Natural killer cell (primary cell): ENCODE measurements at regions not wholly inside any gene's neighbourhood (a gene's known extent, or its start where the extent isn't known, plus 50 kb on each side); places are given as distances from the start of the nearest gene placed in this dataset.

ENCODE experiments used
- ATAC-seq, 3 donors: fragments of 150-1000 bp in 2 of 3; fragments of 200-7000 bp in 1 of 3; cut with Tn5 transposase; 1 replicate in 1 of 3; 2 replicates in 2 of 3; pipeline ENCODE4 v1.10.0; 2021; ENCODE audit warnings: mild to moderate bottlenecking in 2 of 3, moderate library complexity in 2 of 3
- DNase-seq, 2 donors: peaks; one replicate each; pipeline versions ENCODE4 v3.0.0 to v3.0.0-alpha.2; 2013 to 2021; ENCODE audit warnings: mixed read lengths in 1 of 2
- H3K27ac ChIP-seq: one replicate; pipeline ENCODE4 v1.5.1; 2013; ENCODE audit warnings: mild to moderate bottlenecking, low read length
- H3K27me3 ChIP-seq: one replicate; pipeline ENCODE4 v1.6.1; 2013; ENCODE audit warnings: low read length; ENCODE audit not compliant: control insufficient read depth, insufficient read depth
- H3K36me3 ChIP-seq: one replicate; pipeline ENCODE4 v1.6.1; 2013; ENCODE audit warnings: low read length; ENCODE audit not compliant: control insufficient read depth, insufficient read depth
- H3K4me1 ChIP-seq: one replicate; pipeline ENCODE4 v1.6.1; 2013; ENCODE audit warnings: low read length; ENCODE audit not compliant: control insufficient read depth, insufficient read depth
- H3K4me3 ChIP-seq: one replicate; pipeline ENCODE4 v1.5.1; 2013; ENCODE audit warnings: low read length
- H3K9me3 ChIP-seq: one replicate; pipeline ENCODE4 v1.6.1; 2013; ENCODE audit warnings: low read length; ENCODE audit not compliant: control insufficient read depth, insufficient read depth
- H3K27ac Mint-ChIP-seq, 2 donors: one replicate each; pipeline ENCODE4 v1.8.0; 2022; ENCODE audit warnings: mild to moderate bottlenecking in 2 of 2, mixed read lengths in 2 of 2, moderate library complexity in 1 of 2
- H3K27me3 Mint-ChIP-seq, 2 donors: one replicate each; pipeline ENCODE4 v1.8.0; 2022; ENCODE audit warnings: low read depth in 2 of 2, mixed read lengths in 2 of 2
- H3K36me3 Mint-ChIP-seq: one replicate; pipeline ENCODE4 v1.8.0; 2022; ENCODE audit warnings: mixed read lengths
- H3K4me1 Mint-ChIP-seq, 2 donors: one replicate each; pipeline ENCODE4 v1.8.0; 2022; ENCODE audit warnings: mixed read lengths in 2 of 2
- H3K4me3 Mint-ChIP-seq: one replicate; pipeline ENCODE4 v1.8.0; 2022; ENCODE audit warnings: mild to moderate bottlenecking, moderate library complexity, mixed read lengths
- H3K9me3 Mint-ChIP-seq, 2 donors: one replicate each; pipeline ENCODE4 v1.8.0; 2022; ENCODE audit warnings: mixed read lengths in 2 of 2
- WGBS: methylation state at CpG from one replicate; pipeline ENCODE4 v1.1.7; 2013; ENCODE audit warnings: missing lambda C conversion rate; ENCODE audit not compliant: insufficient coverage; 5-methylcytosine and 5-hydroxymethylcytosine counted together
- intact Hi-C: fragments of 100-400 bp; cut with micrococcal nuclease; formaldehyde crosslinking; loops from one replicate; pipeline ENCODE4 v1.14.2; 2022
- TF ChIP-seq, protein P1 (sequence below): fragments of 200-600 bp; IDR thresholded peaks from one replicate; pipeline ENCODE4 v1.8.0; 2022; ENCODE audit warnings: antibody characterized with exemption

DNA sequence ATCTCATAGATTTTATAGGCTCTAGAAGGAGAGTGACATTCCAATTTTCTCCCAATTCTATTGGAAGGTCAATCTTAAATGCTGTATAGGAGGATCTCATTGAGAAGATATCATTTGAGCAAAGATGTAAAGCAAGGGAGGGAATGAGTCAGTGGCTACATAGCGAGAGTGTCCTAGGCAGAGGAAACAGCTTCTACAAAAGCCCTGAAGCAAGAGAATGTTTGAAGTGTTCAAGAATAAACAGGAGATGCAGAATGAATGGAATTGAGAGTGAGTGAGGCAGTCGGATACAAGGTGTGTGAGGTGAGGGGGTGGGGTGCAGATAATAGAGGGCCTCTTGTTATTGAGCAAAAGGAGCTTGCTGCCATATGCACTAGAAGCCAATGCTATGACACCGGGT, 545.9 kb downstream of the IGSF11 start:
- 90% methylated on average over 3 of the region's 3 CpGs for WGBS
- ATAC-seq: no peak

DNA sequence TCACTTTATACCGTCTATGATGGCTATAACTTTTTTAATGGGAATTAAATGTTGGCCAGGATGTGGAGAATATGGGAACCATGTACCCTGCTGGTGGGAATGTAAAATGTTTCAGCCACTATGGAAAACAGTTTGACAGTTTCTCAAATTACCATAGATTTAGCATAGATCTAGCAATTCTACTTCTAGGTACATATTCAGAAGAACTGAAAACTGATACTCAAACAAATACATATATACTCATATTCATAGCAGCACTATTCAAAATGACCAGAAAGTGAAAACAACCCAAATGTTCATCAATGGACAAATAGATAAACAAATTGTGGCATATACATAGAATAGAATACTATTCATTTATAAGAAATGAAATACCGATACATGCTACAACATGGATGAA, 539.4 kb downstream of the IGSF11 start:
- no peak for DNase-seq
- TF ChIP-seq, protein P1, sequence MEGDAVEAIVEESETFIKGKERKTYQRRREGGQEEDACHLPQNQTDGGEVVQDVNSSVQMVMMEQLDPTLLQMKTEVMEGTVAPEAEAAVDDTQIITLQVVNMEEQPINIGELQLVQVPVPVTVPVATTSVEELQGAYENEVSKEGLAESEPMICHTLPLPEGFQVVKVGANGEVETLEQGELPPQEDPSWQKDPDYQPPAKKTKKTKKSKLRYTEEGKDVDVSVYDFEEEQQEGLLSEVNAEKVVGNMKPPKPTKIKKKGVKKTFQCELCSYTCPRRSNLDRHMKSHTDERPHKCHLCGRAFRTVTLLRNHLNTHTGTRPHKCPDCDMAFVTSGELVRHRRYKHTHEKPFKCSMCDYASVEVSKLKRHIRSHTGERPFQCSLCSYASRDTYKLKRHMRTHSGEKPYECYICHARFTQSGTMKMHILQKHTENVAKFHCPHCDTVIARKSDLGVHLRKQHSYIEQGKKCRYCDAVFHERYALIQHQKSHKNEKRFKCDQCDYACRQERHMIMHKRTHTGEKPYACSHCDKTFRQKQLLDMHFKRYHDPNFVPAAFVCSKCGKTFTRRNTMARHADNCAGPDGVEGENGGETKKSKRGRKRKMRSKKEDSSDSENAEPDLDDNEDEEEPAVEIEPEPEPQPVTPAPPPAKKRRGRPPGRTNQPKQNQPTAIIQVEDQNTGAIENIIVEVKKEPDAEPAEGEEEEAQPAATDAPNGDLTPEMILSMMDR: no peak
- no peak overlapping the region for H3K27ac ChIP-seq
- H3K4me3 ChIP-seq: no peak overlapping the region
- H3K27me3 ChIP-seq: no peaks in the 10 kb centered on the region
- intact Hi-C loops: no loop called here
- no peak for ATAC-seq
- no peaks in the 10 kb centered on the region for H3K9me3 ChIP-seq
- no peaks in the 10 kb centered on the region for H3K36me3 Mint-ChIP-seq
- H3K36me3 ChIP-seq: no peaks in the 10 kb centered on the region
- peaks cover 7 to 8% of the 10 kb centered on the region in 2 donors for H3K9me3 Mint-ChIP-seq
- no peaks in the 10 kb centered on the region for H3K4me1 Mint-ChIP-seq
- 94% methylated on average over 1 of the region's 2 CpGs for WGBS
- no peak overlapping the region for H3K27ac Mint-ChIP-seq
- H3K27me3 Mint-ChIP-seq: no peaks in the 10 kb centered on the region
- no peak overlapping the region for H3K4me3 Mint-ChIP-seq
- no peaks in the 10 kb centered on the region for H3K4me1 ChIP-seq

More for the DNA sequence above, 545.9 kb downstream of the IGSF11 start:
- Mint-ChIP-seq H3K36me3 (no peaks in the 10 kb centered on the region), H3K9me3 (peaks cover 15 to 25% of the 10 kb centered on the region in 2 donors), H3K27ac (no peak overlapping the region), H3K4me3 (no peak overlapping the region), H3K27me3 (no peaks in the 10 kb centered on the region), H3K4me1 (no peaks in the 10 kb centered on the region)
- no peak overlapping the region for H3K4me3 ChIP-seq
- TF ChIP-seq, protein P1: no peak
- intact Hi-C loops: no loop called here
- H3K36me3 ChIP-seq: no peaks in the 10 kb centered on the region
- DNase-seq: no peak
- H3K27me3 ChIP-seq: no peaks in the 10 kb centered on the region
- no peak overlapping the region for H3K27ac ChIP-seq
- H3K4me1 ChIP-seq: no peaks in the 10 kb centered on the region
- H3K9me3 ChIP-seq: no peaks in the 10 kb centered on the region

DNA sequence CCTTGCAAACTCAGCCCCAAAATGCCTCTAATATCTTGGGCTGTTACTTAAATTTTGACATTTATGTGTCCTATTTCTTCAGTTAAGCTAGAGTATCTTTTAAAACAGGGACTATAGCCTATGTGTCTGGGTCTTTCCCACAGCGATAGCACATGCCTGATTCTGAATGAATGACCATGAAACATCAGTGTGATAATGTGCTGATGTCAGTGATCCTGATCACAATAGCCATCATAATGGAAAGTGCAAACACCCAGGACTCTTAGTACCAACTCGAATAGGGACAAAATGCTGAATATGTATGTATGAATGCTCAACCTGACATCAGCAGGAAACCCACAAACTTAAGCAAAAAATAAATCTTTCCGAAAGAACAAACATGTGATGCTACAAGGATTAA, 537.4 kb downstream of the IGSF11 start:
- Histone ChIP-seq H3K27me3 (no peaks in the 10 kb centered on the region), H3K36me3 (no peaks in the 10 kb centered on the region), H3K4me1 (no peaks in the 10 kb centered on the region), H3K27ac (no peak overlapping the region), H3K9me3 (no peaks in the 10 kb centered on the region), H3K4me3 (no peak overlapping the region)
- WGBS: 86% methylated on average over 3 of the region's 3 CpGs
- Mint-ChIP-seq H3K9me3 (peaks cover 5% of the 10 kb centered on the region in 2 donors), H3K27ac (no peak overlapping the region), H3K4me3 (no peak overlapping the region), H3K4me1 (no peaks in the 10 kb centered on the region), H3K27me3 (no peaks in the 10 kb centered on the region), H3K36me3 (no peaks in the 10 kb centered on the region)
- TF ChIP-seq, protein P1: no peak
- no peak for DNase-seq
- no peak for ATAC-seq
- intact Hi-C loops: no loop called here

DNA sequence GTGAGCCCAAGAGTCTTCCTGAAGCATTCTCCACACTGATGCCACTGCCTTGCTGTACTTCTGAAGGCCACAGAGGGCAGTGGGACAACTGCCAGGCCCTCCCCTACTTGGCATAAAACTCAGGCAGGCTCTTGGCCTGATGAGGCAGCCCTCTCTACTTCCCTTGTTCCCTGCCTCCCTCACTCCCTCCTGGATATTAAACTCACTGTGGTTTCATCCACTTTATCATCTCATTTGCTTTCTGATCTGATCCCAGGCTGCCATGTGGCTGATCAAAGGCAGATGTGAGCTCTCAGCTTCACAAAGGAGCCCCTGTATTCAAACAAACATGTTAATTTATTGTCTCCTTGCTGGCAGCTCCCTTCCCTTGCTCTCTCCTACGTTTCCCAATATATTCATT, 533.5 kb downstream of the IGSF11 start:
- no peaks in the 10 kb centered on the region for H3K4me1 Mint-ChIP-seq
- no peak overlapping the region for H3K27ac ChIP-seq
- WGBS: 23% methylated on average over 1 of the region's 1 CpG
- no peaks in the 10 kb centered on the region for H3K27me3 ChIP-seq
- no peaks in the 10 kb centered on the region for H3K9me3 ChIP-seq
- no peak for ATAC-seq
- no peak overlapping the region for H3K27ac Mint-ChIP-seq
- no peak for DNase-seq
- H3K36me3 Mint-ChIP-seq: no peaks in the 10 kb centered on the region
- no peaks in the 10 kb centered on the region for H3K4me1 ChIP-seq
- TF ChIP-seq, protein P1: no peak
- intact Hi-C loops: no loop called here
- H3K4me3 ChIP-seq: no peak overlapping the region
- H3K36me3 ChIP-seq: no peaks in the 10 kb centered on the region
- no peaks in the 10 kb centered on the region for H3K27me3 Mint-ChIP-seq
- H3K9me3 Mint-ChIP-seq: peaks cover 6 to 7% of the 10 kb centered on the region in 2 donors
- no peak overlapping the region for H3K4me3 Mint-ChIP-seq
